ENCODE measurements at regions not wholly inside any gene's neighbourhood (a gene's known extent, or its start where the extent isn't known, plus 50 kb on each side); places are given as distances from the start of the nearest gene placed in this dataset.

- Mint-ChIP-seq H3K4me1 (ENCODE audit: low read depth, unreplicated experiment) (no peaks in the 10 kb centered on the region), H3K27me3 (ENCODE audit: low read depth, unreplicated experiment) (no peaks in the 10 kb centered on the region), H3K27ac (ENCODE audit: unreplicated experiment) (no peak overlapping the region), H3K9me3 (ENCODE audit: unreplicated experiment) (no peaks in the 10 kb centered on the region), H3K4me3 (ENCODE audit: unreplicated experiment) (no peak overlapping the region), H3K36me3 (ENCODE audit: low read depth, unreplicated experiment) (no peaks in the 10 kb centered on the region)
- Histone ChIP-seq H3K27ac (ENCODE audit: low read depth, low read length) (no peak overlapping the region), H3K4me1 (ENCODE audit: insufficient read depth, low read length) (no peaks in the 10 kb centered on the region), H3K4me3 (ENCODE audit: insufficient read depth, low read depth, low read length) (no peak overlapping the region), H3K9me3 (ENCODE audit: insufficient read depth, low read depth, low read length) (no peaks in the 10 kb centered on the region), H3K79me2 (ENCODE audit: insufficient read depth, low read length) (no peaks in the 10 kb centered on the region), H3K27me3 (ENCODE audit: insufficient read depth, low read length) (no peaks in the 10 kb centered on the region), H3K4me2 (ENCODE audit: low read length) (no peak overlapping the region), H3K36me3 (ENCODE audit: insufficient read depth, low read length) (no peaks in the 10 kb centered on the region), H2AFZ (ENCODE audit: low read depth, low read length) (no peak overlapping the region), H4K20me1 (ENCODE audit: insufficient read depth, low read length) (no peaks in the 10 kb centered on the region), H3K9ac (ENCODE audit: low read length) (no peak overlapping the region)
- peak; percentile 77 for FAIRE-seq
- no peak for TF ChIP-seq CTCF (IDR thresholded peaks at IDR 0.05; ENCODE audit: insufficient read depth, low read depth, low read length)
- DNase-seq (ENCODE audit: low read depth): no peak
These were observed 225.3 kb downstream of the MAGEB17 start for GRCh38 chrX:16392597-16392996.

DNA sequence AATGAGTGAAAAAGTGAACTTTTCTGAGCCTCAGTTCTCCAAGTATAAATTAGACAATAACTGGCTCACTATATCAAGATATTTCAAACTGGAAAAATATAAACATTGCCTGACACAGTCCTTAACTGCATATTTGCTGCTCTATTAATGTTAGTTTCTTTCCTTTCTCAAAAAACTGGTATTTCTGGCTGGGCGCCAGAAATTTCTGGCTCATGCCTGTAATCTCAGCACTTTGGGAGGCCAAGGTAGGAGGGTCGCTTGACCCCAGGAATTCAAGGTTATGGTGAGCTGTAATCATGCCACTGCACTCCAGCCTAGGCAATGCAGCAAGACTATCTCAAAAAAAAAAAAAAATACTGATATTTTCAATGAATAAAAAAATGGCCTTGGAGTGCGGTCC lies 227.0 kb downstream of the MAGEB17 start:
- TF ChIP-seq CTCF (IDR thresholded peaks at IDR 0.05; ENCODE audit: insufficient read depth, low read depth, low read length) (no peak), EZH2 (IDR thresholded peaks at IDR 0.05; ENCODE audit: insufficient read depth, low read length) (no peak)
- no peak for FAIRE-seq

DNA sequence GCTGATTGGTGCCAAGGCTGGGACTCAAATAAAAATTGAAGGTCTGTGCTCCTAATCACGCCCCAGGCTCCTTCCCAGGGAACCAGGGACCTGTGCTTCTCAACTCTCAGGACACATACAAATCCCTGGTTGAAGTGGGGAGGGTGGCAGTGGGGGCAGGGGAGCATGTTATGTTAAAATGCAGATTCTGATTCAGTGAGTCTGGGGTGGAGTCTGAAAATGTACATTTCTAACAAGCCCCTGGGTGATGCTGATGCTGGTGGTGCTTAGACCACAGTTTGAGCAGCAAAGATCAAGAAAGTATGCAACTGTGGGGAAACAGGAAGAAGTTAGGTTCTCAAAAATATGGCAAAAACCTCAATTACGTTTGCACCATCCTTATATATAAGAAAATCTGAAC lies 236.5 kb downstream of the MAGEB17 start:
- Histone ChIP-seq H3K9ac (ENCODE audit: low read length) (no peak overlapping the region), H3K79me2 (ENCODE audit: insufficient read depth, low read length) (no peaks in the 10 kb centered on the region), H3K27ac (ENCODE audit: low read depth, low read length) (no peak overlapping the region), H3K27me3 (ENCODE audit: insufficient read depth, low read length) (no peaks in the 10 kb centered on the region), H3K36me3 (ENCODE audit: insufficient read depth, low read length) (no peaks in the 10 kb centered on the region), H2AFZ (ENCODE audit: low read depth, low read length) (no peak overlapping the region), H3K4me3 (ENCODE audit: insufficient read depth, low read depth, low read length) (no peak overlapping the region), H4K20me1 (ENCODE audit: insufficient read depth, low read length) (no peaks in the 10 kb centered on the region), H3K9me3 (ENCODE audit: insufficient read depth, low read depth, low read length) (no peaks in the 10 kb centered on the region), H3K4me1 (ENCODE audit: insufficient read depth, low read length) (peaks cover 3% of the 10 kb centered on the region), H3K4me2 (ENCODE audit: low read length) (no peak overlapping the region)
- H3K4me1 Mint-ChIP-seq (ENCODE audit: low read depth, unreplicated experiment): peaks cover 2% of the 10 kb centered on the region
- TF ChIP-seq EZH2 (IDR thresholded peaks at IDR 0.05; ENCODE audit: insufficient read depth, low read length): no peak
- no peak for TF ChIP-seq CTCF (IDR thresholded peaks at IDR 0.05; ENCODE audit: insufficient read depth, low read depth, low read length)
- FAIRE-seq: peak; percentile 96
- no peaks in the 10 kb centered on the region for H3K27me3 Mint-ChIP-seq (ENCODE audit: low read depth, unreplicated experiment)
- DNase-seq (ENCODE audit: low read depth): no peak
- H3K9me3 Mint-ChIP-seq (ENCODE audit: unreplicated experiment): no peaks in the 10 kb centered on the region
- H3K27ac Mint-ChIP-seq (ENCODE audit: unreplicated experiment): no peak overlapping the region
- H3K36me3 Mint-ChIP-seq (ENCODE audit: low read depth, unreplicated experiment): no peaks in the 10 kb centered on the region
- no peak overlapping the region for H3K4me3 Mint-ChIP-seq (ENCODE audit: unreplicated experiment)

More for the DNA sequence above, 227.0 kb downstream of the MAGEB17 start:
- Histone ChIP-seq H3K9ac (ENCODE audit: low read length) (no peak overlapping the region), H3K4me3 (ENCODE audit: insufficient read depth, low read depth, low read length) (no peak overlapping the region), H3K27ac (ENCODE audit: low read depth, low read length) (no peak overlapping the region), H3K36me3 (ENCODE audit: insufficient read depth, low read length) (no peaks in the 10 kb centered on the region), H3K4me2 (ENCODE audit: low read length) (no peak overlapping the region), H2AFZ (ENCODE audit: low read depth, low read length) (no peak overlapping the region), H3K9me3 (ENCODE audit: insufficient read depth, low read depth, low read length) (no peaks in the 10 kb centered on the region), H4K20me1 (ENCODE audit: insufficient read depth, low read length) (no peaks in the 10 kb centered on the region), H3K27me3 (ENCODE audit: insufficient read depth, low read length) (no peaks in the 10 kb centered on the region), H3K4me1 (ENCODE audit: insufficient read depth, low read length) (no peaks in the 10 kb centered on the region), H3K79me2 (ENCODE audit: insufficient read depth, low read length) (no peaks in the 10 kb centered on the region)
- Mint-ChIP-seq H3K4me3 (ENCODE audit: unreplicated experiment) (no peak overlapping the region), H3K27me3 (ENCODE audit: low read depth, unreplicated experiment) (no peaks in the 10 kb centered on the region), H3K36me3 (ENCODE audit: low read depth, unreplicated experiment) (no peaks in the 10 kb centered on the region), H3K4me1 (ENCODE audit: low read depth, unreplicated experiment) (no peaks in the 10 kb centered on the region), H3K27ac (ENCODE audit: unreplicated experiment) (no peak overlapping the region), H3K9me3 (ENCODE audit: unreplicated experiment) (peaks cover 2% of the 10 kb centered on the region)
- DNase-seq (ENCODE audit: low read depth): no peak

Measured in astrocyte (in vitro differentiated cells and primary cell).